ENCODE measurements at regions not wholly inside any gene's neighbourhood (a gene's known extent, or its start where the extent isn't known, plus 50 kb on each side); places are given as distances from the start of the nearest gene placed in this dataset.

DNA sequence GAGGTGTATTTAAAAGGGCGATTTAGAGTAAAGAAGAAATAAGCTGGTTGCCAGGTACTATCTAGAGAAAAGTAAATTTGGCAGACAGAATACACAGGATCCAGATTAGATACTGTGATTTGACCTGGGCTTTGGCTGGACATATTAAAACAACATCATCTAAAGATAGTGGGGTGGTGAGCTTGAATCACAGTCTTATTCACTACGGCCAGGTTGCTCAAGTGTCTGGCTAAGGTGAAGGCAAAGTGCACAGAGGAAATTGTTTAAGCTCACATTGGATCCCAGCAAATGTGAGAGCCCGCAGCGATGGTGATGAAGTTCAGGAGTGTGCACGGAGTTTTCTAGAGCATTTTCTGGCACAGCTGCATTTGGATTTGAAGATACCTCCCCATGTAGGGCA lies 398.2 kb upstream of the MEF2C start:
- no peak for DNase-seq

DNA sequence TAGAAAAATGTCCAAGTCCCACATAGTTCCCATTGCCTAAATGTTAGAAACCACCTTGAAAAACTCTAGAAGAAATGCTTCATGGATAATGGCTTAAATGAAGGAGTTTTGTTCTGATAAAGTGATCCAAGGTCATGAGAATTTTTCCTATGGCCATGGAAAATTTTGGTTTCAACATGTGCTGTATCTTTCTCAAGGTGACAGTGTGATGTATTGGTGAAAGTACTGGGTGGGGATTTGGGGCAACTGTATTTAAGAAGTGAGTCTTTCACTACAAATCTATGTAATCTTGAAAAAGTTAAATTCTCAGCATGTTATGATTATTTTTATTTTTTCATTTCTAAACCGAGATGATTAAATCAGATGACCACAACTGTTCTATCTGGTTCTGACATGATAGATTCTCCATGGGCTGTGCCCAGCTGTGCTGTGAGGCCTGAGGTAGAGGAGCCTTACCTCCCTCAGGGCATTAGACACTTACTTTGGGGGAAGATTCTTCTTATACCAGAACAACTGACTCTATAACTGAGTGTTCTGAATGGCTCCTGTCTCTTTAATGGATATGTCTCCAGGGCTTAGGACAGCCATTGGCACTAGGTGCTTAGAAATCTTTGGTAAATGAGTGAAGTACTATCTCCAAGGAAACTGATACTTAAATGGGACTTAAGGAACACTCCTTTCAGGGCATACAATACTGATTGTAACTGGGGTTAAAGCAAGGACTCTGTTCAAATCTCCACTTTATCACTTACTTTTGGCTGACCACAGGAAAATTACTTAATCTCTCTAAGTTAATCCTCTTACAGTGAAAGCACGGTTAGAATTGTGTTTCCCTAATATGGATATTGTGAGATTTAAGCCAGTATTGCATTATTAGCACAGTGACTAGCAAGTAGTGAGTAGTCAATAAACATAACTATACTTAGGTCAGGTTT lies 397.4 kb upstream of the MEF2C start:
- no peak for DNase-seq

DNA sequence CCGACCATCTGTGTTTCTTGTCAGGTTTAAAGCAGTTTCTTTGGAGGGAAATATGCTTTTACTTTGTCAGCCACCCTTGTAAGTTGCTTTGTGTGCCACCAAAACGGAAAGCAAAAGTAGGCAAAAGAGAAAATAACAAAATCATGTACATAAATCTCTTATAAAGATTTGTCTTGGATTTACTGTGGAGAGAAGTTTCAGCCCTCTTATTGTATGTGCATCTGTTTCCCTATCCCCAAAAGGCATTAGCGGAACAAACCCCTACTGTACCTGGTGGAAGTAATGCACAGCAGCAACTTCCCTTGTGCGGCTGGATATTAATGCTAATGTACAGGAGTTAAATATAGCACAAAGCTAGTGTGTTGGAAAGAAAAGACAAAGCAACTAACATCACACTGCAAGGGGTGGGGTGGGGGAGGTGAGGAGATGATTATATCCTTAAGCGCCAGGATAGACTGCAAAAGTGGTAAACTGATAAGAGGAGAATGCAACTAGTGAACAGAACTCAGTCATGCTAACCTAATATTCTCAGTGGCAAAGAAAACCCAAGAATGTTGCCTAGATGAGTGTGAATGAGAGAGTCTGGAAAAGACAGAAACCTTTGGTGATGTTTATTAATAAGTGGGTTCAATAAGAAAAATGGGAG lies 396.5 kb upstream of the MEF2C start:
- DNase-seq, result no peak

DNA sequence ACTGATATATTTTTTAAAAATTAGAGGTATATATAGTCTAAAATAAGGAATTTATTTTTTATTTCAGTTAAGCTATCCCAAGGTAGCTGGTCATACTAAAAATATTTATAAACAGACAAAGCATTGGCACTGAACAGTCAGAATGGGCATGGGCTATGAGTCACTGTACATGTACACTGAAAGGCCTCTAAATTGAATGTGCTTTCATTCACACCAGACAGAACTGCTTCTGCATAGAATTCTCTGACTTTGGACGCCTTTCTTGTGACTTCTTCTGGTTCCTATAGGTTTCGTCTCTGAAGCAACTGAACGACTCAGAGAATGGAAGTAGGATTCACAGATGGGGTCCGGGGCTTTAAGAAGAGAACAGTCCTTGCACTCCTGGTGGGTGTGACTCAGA lies 394.8 kb upstream of the MEF2C start:
- DNase-seq, result no peak

DNA sequence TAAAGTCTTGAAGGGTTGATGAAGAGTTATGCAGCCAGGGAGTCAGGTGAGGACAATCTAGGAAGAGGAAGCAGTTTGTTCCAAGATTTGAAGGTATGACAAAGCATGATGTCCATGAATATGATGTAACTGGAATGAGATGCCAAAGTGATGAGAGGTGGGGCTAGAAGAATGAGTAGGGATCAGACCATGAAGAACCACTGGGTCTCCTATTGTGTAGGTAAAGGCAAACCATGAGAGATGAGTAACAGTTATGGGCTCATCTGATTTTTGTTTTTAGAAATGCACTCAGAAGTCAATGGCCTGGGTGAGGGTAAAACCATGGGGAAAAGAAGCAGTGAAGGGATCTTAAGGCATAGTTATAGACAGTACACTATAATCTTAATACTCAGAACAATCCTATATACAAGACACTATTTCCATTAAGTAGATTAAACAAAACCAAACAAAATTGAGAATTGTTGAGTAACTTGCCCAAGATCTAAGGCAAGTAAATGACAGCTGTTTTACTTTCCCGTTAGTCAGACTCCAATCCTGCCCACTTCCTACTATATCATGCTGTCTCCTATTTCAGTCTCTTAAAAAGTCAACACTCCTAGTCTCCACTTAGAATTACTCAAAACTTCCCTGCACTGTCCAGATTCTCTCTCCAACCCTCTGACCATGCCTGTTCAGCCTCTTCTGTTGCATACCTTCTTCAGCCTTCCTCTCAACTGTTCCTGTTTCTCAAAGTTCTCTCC lies 393.8 kb upstream of the MEF2C start:
- DNase-seq, result no peak

DNA sequence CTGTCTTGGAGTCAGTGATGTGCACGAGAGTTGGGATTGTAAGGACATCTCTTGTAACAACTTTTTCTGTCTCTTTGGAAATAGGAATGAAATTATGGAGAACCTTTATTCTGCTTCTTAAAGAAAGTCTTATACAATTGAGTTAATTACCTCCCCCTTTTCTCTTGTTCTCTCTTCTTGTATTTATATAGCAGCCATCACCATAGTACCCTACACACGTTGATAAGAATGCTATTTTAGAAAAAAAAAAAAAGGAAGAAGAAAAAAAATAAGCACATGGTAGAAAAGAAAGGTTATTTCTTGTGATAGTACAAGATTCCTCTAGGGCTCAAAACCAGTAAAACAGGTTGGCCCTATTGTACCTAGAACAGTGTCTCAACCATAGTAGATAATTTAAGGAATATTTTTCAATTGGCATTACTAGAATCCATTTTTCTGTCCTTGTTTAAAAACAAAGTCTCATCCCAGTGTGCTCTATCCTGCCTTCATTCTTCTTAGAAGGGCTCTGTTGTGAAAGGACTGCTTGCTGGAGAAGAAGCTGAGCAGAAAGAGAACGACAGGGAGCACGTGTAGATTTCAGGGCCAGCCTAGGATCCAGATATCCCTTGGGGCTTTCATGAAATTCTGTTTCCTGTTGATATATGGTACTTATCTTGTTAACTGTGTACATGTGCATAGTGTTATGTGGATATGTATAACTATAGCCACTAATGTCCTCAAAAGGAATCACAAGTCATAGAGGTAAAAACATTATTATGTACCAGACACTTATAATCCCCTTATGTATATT lies 392.3 kb upstream of the MEF2C start:
- no peak for DNase-seq

DNA sequence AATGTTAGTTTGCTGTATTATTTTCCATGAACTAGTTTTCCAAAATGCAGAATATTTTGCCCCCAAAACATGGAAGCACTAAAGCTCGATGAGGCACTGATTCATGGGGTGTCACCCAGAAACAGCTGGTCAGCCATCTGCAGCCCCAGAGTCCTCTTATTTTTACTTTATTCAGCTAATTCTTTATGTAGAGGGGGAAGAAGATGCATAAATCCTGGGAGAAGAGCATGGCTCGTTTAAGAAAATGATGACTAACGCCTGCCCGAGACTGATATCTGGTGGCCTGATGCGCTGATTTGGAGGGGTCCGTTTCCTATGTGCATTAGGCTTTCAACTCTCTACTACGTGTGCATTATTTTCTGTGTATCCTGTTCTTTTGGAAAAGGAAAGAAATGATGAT lies 390.3 kb upstream of the MEF2C start:
- no peak for DNase-seq

DNA sequence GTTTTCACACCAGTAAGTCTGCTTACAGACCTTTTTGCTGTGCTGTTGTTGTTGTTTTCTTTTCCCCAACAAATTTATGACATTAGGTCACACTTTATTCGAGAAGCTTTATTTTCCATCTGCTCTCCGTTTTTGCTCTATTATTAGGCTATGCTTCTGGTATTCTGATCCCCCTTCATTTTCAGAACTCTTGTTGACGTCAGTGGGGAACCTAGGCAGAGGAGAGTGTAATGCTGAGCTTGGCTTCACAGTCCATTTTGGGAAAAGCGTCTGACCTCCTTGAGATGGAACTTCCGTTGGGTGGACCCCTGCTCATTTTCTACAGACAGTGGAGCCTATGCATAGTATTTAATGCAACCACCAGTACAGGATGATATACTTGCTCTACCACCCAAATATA lies 387.9 kb upstream of the MEF2C start:
- DNase-seq, result no peak

DNA sequence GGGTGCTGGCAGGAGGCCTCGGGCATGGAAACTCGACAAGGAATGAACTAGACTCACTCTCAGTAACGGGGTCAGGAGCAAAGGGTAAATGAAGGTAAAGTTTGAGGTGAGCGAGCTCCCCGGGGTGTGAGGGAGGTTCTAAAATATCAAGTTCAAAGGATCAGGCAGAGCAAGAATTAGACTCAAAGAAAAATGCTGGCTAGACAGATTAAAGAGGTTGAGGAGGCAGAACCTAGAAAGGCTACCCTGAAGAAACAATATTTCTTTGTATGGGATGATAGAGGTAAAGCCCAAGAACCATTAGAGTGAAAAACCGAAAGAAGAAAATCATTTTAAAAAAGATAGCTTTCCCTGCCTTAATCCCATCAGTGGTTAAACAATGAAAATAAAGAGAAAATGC lies 386.7 kb upstream of the MEF2C start:
- no peak for DNase-seq

DNA sequence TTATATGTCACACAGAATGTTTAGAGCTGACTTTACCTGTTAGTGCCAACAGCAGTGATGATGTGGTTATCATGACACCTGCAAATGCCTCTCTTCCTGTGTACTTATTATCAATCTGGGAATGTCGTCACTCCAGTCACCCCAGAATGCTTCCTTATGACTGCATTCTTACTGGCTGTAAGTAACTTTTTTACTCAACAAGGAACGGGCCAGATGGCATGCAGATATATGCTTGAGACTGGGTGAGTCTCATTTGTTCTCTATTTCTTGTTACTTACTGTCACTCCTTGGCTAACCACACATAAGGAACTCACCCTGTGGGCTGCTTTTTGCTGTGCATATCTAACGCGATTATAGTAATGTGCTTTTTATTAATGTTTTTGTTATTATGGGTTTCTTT lies 385.5 kb upstream of the MEF2C start:
- DNase-seq, result no peak

DNA sequence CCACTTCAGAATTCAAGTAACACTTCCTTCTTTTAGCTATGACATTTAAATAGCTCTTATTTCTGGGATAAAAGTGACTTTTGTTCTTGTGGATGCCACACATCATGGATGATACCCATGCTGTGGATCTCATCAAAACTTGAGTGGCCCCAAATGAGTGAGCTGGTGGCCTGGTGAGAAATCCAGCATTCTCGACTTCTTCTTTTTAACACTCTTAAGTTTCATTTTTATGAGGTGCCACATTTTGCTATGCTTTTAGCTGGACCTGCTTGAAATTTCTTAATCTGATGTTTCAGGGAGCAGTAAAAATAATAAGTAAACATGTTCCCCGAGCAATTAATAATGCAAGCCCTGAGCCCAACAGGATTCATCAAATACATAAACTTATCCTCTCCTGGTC lies 384.8 kb upstream of the MEF2C start:
- no peak for DNase-seq

DNA sequence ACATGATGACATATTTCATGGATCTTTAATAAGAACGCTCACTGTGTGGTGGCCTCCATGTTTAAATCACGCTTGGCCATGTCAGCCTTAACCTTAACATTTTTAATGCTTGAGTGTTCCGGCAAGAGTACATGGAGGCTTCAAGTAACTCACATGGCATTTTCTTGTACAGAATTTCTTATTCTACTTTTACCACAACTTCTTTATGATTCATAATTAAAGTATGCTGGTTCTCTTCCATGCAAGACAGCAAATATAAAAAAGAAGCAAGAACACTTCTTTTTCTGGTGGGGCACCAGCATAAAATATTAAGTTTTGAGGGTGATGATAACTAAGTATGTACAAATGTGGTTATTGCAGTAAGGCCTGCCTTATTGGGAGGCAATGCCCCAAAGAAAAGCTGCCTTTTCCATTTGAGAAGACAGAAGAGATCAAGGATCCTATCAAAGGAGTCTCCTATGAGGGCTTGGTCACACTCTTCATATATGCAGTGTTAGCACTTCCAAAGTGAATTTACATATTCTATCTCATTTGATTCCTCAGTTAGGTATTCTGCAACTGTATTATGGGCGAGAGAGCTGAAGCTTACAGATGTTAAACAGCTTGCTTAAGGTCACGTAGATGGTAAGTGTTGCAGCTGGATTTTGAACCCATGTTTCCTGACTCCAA lies 382.7 kb upstream of the MEF2C start:
- DNase-seq, result no peak

DNA sequence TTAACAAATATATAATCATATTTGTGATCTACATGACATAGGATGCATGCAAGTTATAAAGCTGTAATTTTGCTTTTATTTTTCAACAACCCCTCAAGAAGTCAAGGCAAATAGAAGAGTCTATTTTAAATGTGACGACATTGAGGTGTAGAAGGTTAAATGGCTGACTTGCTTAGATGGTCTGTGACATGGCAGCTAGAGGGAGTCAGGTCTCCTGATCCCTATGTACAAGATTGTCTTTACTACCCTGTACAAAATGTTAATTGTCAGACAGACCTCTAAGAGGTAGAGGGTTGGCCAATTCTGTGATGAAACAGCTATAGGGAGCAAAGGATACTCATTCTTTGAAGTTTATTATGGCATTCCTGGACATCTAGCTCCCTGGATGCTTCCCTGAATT lies 380.9 kb upstream of the MEF2C start:
- DNase-seq, result no peak

DNA sequence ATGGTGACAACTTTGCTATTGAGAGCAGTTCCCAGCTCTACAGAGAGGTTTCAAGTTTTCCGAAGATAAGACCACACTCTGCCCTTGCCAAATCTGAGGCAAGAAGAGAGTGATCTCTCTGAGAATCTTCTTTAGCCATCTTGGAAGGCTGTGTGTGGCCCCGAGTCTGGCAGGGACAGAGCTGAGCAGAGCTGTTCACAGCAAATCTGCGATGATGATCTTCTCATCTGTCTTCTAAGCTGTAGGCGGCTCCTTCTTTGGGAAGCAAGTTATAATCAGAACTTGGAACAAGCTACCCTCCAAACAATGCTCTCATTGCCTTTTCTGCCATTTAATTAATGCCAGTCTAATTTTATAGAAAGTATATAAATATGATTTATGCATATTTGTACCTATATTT lies 379.0 kb upstream of the MEF2C start:
- no peak for DNase-seq

DNA sequence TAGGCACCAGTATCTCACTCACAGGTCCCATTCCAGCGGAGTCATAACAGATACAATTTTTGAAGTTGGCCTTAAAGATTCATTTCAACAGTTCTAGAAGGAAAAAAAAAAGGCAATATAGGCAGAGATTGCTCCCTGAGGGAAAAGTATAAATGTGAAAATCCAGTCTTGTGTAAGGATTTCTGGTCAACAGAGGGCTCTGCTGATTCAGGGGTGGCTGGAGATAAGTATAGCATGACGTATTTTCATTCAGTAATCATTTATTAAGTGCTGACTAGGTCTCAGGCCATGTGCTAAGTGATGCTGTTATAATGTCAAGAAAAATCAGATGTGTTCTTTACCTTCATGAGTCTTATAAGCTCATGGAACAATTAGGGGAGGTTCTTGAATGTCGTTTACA lies 377.3 kb upstream of the MEF2C start:
- no peak for DNase-seq

DNA sequence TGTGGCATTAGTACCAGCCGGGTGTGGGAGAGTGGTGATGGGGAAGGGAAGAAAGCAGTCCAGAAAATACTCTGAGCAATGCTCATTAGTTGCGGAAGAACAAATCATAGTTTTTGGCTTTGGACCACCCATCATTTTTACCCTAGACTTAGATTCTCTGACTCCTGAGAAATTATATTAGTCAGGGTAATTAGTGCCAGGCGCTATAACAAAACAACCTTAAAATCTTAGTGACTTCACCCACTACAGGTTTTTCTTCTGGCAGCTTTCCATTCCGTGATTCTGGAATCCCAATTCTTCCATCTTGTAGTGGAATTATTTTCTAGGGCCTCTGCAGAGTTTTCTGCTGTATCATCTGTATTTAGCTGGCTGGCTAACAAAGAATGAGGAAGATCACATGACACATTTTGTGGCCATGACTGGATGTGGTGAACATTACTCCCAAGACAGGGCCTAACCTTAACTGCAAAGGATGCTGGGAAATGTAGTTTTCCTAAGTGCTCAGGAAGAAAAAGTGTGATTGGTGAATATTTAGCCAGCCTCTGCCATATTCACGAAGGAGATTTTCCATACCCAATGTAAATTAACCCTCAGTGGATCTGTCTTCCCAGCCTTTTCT lies 373.0 kb upstream of the MEF2C start:
- DNase-seq, result no peak

DNA sequence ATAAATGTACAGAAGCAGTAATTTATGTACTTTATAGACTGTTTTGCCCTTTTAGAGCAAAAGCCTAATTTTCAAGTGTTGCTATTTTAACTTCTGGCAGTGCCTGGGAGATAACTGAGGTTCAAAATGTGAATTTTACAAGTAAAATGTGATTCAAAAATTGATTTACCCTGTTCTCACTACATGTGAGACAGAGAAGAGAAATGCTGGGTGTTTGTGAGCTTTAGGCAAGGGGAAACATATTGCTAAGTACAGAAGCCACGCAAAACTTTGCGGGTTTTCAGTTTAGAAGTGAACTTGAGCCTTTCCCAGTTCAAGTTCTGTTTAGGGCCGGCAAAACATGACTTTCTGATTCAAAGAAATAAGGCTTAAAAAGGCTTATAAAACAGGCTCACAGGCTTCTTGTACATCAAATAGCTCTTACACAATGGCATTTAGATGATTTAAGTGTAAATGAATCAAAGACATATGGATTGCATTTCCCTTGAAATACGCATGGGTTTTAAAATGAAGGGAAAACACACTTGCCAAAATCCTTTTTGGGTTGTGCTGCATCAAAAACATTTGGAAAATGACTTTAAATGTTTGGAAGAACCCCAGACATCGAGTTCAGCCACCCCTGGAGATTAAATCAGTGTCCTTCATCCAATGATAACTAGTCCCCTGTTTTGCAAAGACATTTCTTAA lies 370.8 kb upstream of the MEF2C start:
- DNase-seq, result no peak

DNA sequence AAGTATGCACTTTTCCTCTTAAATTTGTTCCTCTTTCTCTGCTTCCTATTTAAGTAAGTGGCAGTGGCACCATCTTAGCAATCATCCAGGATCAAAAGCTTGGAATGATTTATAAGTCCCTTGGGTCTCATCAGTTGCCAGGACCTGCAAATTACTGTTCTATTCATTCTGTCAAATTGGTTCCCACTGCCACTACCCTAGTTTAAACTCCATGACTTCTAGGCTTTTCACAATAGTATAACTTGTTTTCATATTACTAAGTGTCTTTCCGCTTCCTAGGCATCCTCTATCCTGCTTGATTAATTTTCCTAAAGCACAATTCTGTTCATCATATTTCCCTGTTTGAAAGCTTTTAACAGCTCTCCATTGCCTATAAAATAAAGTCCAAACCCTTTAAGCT lies 363.9 kb upstream of the MEF2C start:
- DNase-seq, result no peak

DNA sequence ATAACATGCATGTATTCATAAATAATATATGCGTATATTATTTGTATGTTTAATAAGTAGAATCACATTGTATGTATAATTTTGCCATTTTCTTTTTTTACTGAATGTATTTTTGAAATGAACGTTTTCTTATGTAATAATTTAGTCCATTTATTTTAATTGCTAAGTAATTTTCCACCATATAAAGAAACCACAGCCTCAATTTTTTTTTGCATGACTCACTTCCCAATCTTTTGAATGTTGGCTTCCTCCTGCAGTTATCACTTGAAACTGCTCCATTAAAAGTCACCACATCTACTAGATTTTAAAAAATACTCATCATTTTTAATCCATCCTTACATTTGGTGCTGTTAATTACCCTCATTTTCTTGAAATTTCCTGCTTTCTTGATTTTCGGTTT lies 363.3 kb upstream of the MEF2C start:
- no peak for DNase-seq

DNA sequence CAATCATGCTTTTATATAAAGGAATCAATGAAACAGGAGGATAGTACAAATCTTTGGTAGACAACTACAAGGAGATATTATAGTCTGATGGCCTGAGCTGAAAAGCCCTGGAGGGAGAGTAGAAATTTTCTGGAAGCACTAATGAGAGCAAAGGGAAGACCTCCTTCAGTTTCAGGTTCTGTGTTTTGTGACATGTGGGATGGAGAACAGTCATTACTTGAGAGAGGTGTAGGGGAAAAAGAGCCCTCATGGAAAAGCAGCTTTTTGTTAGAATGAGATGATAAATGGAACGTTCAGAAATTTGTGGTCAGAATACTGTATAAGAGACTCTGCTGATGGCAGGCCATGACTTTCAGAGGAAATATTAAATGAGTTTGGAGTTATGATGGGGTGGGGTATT lies 360.6 kb upstream of the MEF2C start:
- DNase-seq, result no peak

DNA sequence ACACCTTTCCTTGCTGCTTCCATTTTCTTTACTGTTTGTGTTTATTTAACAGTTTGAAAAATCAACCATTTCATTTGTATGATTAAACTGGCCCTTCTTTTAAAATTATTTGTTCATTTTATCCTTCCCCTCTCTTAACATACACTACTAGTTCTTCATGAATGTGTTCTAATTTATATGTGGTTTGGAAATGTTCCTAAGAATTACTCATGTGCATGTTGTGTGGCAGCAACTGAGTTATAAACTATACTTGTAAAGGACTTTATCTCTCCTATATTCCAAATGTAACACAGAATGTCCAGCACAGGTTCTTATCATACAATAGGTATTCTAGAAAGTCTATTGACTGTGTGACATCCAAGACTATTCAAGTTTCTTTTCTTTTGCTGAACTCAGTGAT lies 358.2 kb upstream of the MEF2C start:
- no peak for DNase-seq
